HK-2 (cell line): ENCODE measurements at regions not wholly inside any gene's neighbourhood (a gene's known extent, or its start where the extent isn't known, plus 50 kb on each side); places are given as distances from the start of the nearest gene placed in this dataset.

Experiments used
- DNase-seq: peaks from one replicate; pipeline ENCODE4 v3.0.0-alpha.2; 2018; ENCODE audit not compliant: unreplicated experiment

- DNase-seq: no peak
Measured at GRCh38 chr12:34291001-34291400, 268.7 kb downstream of the ALG10 start.

GRCh38 chr12:34291426-34291901, 269.2 kb downstream of the ALG10 start:
- DNase-seq: no peak

GRCh38 chr12:34292736-34293625, 270.7 kb downstream of the ALG10 start:
- no peak for DNase-seq

- no peak for DNase-seq
Measured at GRCh38 chr12:34294137-34294536, 271.8 kb downstream of the ALG10 start.

- no peak for DNase-seq
Measured at GRCh38 chr12:34294671-34295365, 272.5 kb downstream of the ALG10 start.

- DNase-seq: no peak
Measured at GRCh38 chr12:34295366-34296142, 273.3 kb downstream of the ALG10 start.

GRCh38 chr12:34296143-34297041, 274.1 kb downstream of the ALG10 start:
- DNase-seq: no peak

- no peak for DNase-seq
Measured at GRCh38 chr12:34297126-34297789, 275.0 kb downstream of the ALG10 start.

GRCh38 chr12:34297790-34298164, 275.5 kb downstream of the ALG10 start:
- no peak for DNase-seq

- DNase-seq: no peak
Measured at GRCh38 chr12:34298176-34298970, 276.1 kb downstream of the ALG10 start.

- no peak for DNase-seq
Measured at GRCh38 chr12:34298971-34299801, 276.9 kb downstream of the ALG10 start.

- no peak for DNase-seq
Measured at GRCh38 chr12:34299802-34300193, 277.5 kb downstream of the ALG10 start.

- no peak for DNase-seq
Measured at GRCh38 chr12:34300376-34301250, 278.3 kb downstream of the ALG10 start.

- DNase-seq: no peak
Measured at GRCh38 chr12:34301251-34302130, 279.2 kb downstream of the ALG10 start.

GRCh38 chr12:34302131-34302885, 280.0 kb downstream of the ALG10 start:
- no peak for DNase-seq
